ENCODE measurements at regions not wholly inside any gene's neighbourhood (a gene's known extent, or its start where the extent isn't known, plus 50 kb on each side); places are given as distances from the start of the nearest gene placed in this dataset.

- H3K27ac ChIP-seq = no peak overlapping the region
- 80 to 87% methylated on average over 1 of the region's 1 CpG for WGBS, 2 donors
- intact Hi-C loops (cut with DNase I) = no loop called here
- no peak for TF ChIP-seq POLR2A (IDR thresholded peaks at IDR 0.05)
- TF ChIP-seq CTCF (IDR thresholded peaks at IDR 0.05) = no peak
- H3K27me3 ChIP-seq = no peaks in the 10 kb centered on the region
- DNase-seq = no peak
- no peaks in the 10 kb centered on the region for H3K4me1 ChIP-seq
- H3K4me3 ChIP-seq (replicated peaks in 1 of 3) = no peak overlapping the region
- no peaks in the 10 kb centered on the region for H3K36me3 ChIP-seq
- no peaks in the 10 kb centered on the region for H3K9me3 ChIP-seq
Measured at GRCh38 chr18:60784161-60784560, 411.6 kb upstream of the MC4R start.

GRCh38 chr18:60794802-60795201, 422.2 kb upstream of the MC4R start:
- H3K27ac ChIP-seq = no peak overlapping the region
- H3K36me3 ChIP-seq = no peaks in the 10 kb centered on the region
- TF ChIP-seq CTCF (IDR thresholded peaks at IDR 0.05) = no peak
- TF ChIP-seq POLR2A (IDR thresholded peaks at IDR 0.05) = no peak
- no peak for DNase-seq
- intact Hi-C loops (cut with DNase I) = no loop called here
- 76 to 78% methylated on average over 5 of the region's 5 CpGs for WGBS, 2 donors
- no peak overlapping the region for H3K4me3 ChIP-seq (replicated peaks in 1 of 3)
- H3K9me3 ChIP-seq = no peaks in the 10 kb centered on the region
- H3K4me1 ChIP-seq = no peaks in the 10 kb centered on the region
- no peaks in the 10 kb centered on the region for H3K27me3 ChIP-seq

GRCh38 chr18:60804415-60804814, 431.8 kb upstream of the MC4R start:
- intact Hi-C loops (cut with DNase I) = no loop called here
- 66 to 69% methylated on average over 3 of the region's 3 CpGs for WGBS, 2 donors
- TF ChIP-seq CTCF (IDR thresholded peaks at IDR 0.05) (no peak), POLR2A (IDR thresholded peaks at IDR 0.05) (no peak)
- Histone ChIP-seq H3K9me3 (no peaks in the 10 kb centered on the region), H3K27ac (no peak overlapping the region), H3K4me1 (no peaks in the 10 kb centered on the region), H3K36me3 (no peaks in the 10 kb centered on the region), H3K4me3 (replicated peaks in 1 of 3) (no peak overlapping the region), H3K27me3 (no peaks in the 10 kb centered on the region)
- DNase-seq = no peak

- Histone ChIP-seq H3K27ac (no peak overlapping the region), H3K36me3 (no peaks in the 10 kb centered on the region), H3K9me3 (no peaks in the 10 kb centered on the region), H3K4me1 (no peaks in the 10 kb centered on the region), H3K4me3 (replicated peaks in 1 of 3) (no peak overlapping the region), H3K27me3 (no peaks in the 10 kb centered on the region)
- 47 to 61% methylated on average over 2 of the region's 2 CpGs for WGBS, 2 donors
- no peak for DNase-seq
- TF ChIP-seq CTCF (IDR thresholded peaks at IDR 0.05) (no peak), POLR2A (IDR thresholded peaks at IDR 0.05) (no peak)
- intact Hi-C loops (cut with DNase I) = no loop called here
Measured at GRCh38 chr18:60809937-60810336, 437.4 kb upstream of the MC4R start.

- TF ChIP-seq POLR2A (IDR thresholded peaks at IDR 0.05) (no peak), CTCF (IDR thresholded peaks at IDR 0.05) (no peak)
- H3K4me1 ChIP-seq = no peaks in the 10 kb centered on the region
- DNase-seq = no peak
- no peak overlapping the region for H3K4me3 ChIP-seq (replicated peaks in 1 of 3)
- WGBS, 2 donors = 88 to 91% methylated on average over 2 of the region's 2 CpGs
- no peaks in the 10 kb centered on the region for H3K27me3 ChIP-seq
- intact Hi-C loops (cut with DNase I) = no loop called here
- H3K36me3 ChIP-seq = no peaks in the 10 kb centered on the region
- H3K27ac ChIP-seq = no peak overlapping the region
- H3K9me3 ChIP-seq = no peaks in the 10 kb centered on the region
Measured at GRCh38 chr18:60812921-60813320, 440.3 kb upstream of the MC4R start.
